ENCODE measurements at regions not wholly inside any gene's neighbourhood (a gene's known extent, or its start where the extent isn't known, plus 50 kb on each side); places are given as distances from the start of the nearest gene placed in this dataset.
A peak's percentile ranks its signal among the peaks of the same experiment; 100 is the strongest.

DNA sequence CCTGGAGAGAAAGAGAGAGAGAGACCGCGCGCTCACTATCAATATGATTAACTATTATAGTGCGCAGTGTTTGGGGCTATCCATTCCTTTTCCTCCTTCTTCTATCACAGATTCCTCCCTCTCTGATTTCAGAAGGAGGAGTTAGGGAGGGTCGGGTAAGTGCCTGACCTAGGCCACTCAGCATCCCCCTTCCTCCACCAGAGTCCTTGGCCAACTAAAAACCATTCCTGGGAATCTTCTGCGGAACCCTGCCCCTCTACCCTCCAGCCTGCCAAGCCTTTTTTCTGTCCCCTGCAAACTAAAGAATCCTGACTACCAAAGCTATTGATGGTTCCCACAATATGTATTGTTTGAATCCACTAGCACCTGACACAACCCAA is 256.2 kb upstream of the NFE2L3 start:
- WGBS (ENCODE audit: insufficient coverage): 100% methylated on average over 1 of the region's 6 CpGs
- Mint-ChIP-seq H3K27me3 (peaks cover 3 to 4% of the 10 kb centered on the region in 2 donors), H3K27ac (no peak overlapping the region), H3K36me3 (no peaks in the 10 kb centered on the region), H3K9me3 (no peaks in the 10 kb centered on the region), H3K4me1 (peaks cover 23 to 27% (median 24%) of the 10 kb centered on the region in 3 donors), H3K4me3 (peak overlapping the region; percentile 17 to 93 (median 46))
- POLR2A ChIA-PET: interaction anchor here in 1 of 2 donors (0.6 kb wide), 1 partner anchor 271 kb away, joined by 3 read pairs; no protein-coding TSS in a partner anchor
- peaks cover 0 to 22% of the 10 kb centered on the region in 2 experiments for H3K4me1 ChIP-seq (ENCODE audit: control insufficient read depth in 1 of 2, extremely low read depth in 1 of 2, insufficient read depth in 2 of 2, low read length in 2 of 2)
- no peaks in the 10 kb centered on the region for H3K36me3 ChIP-seq (ENCODE audit: control insufficient read depth in 2 of 2, extremely low read depth in 1 of 2, insufficient read depth in 1 of 2, low read length in 1 of 2)
- DNase-seq (no peak), ATAC-seq (replicated peaks in 1 of 4) (no peak)
- H3K27ac ChIP-seq (ENCODE audit: low read length): no peak overlapping the region
- no peaks in the 10 kb centered on the region for H3K9me3 ChIP-seq
- H3K4me3 ChIP-seq (ENCODE audit: control insufficient read depth in 1 of 2, extremely low read depth in 1 of 2, low read length in 1 of 2): peak overlapping the region in 1 of 2 donors; percentile 39
- peaks cover 0 to 15% of the 10 kb centered on the region in 2 experiments for H3K27me3 ChIP-seq (replicated peaks in 1 of 2; ENCODE audit: control insufficient read depth in 2 of 2, extremely low read depth in 1 of 2, insufficient read depth in 2 of 2, low read length in 1 of 2)
- CTCF ChIA-PET: interaction anchor here (0.5 to 4.6 kb wide), 17 partner anchors 51 to 1265 kb away, joined by 3 to 86 read pairs (median 4); partner anchors contain the start of gene NFE2L3 (in 1 of the 2)

DNA sequence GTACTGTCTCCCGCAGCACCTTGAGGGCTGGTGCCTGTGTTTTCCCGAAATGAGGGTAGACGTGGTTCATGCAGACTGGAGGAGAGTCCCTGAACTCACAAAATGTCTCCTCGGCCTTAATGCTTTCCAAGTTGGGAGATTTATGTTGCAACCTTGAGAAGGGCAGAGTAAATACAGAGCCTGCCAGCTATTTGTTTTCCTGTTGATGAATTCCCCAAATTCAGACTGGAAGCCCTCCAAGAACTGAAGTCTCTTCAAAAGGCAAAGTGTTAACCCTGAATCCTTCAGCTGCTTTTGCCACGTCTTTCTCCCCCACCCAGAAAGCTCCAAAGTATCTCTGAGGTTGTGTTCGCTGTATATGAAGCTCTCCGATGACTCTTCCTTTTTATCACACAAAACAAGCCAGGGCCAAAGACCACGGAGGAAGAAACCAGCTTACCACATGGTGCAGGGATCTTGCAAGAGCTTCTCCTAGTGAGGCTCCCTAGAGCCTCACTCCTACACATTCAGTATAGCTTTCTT is 254.7 kb upstream of the NFE2L3 start:
- Histone ChIP-seq H3K4me1 (ENCODE audit: control insufficient read depth in 1 of 2, extremely low read depth in 1 of 2, insufficient read depth in 2 of 2, low read length in 2 of 2) (peaks cover 0 to 22% of the 10 kb centered on the region in 2 experiments), H3K4me3 (ENCODE audit: control insufficient read depth in 1 of 2, extremely low read depth in 1 of 2, low read length in 1 of 2) (no peak overlapping the region), H3K9me3 (no peaks in the 10 kb centered on the region), H3K27ac (ENCODE audit: low read length) (no peak overlapping the region), H3K27me3 (replicated peaks in 1 of 2; ENCODE audit: control insufficient read depth in 2 of 2, extremely low read depth in 1 of 2, insufficient read depth in 2 of 2, low read length in 1 of 2) (peaks cover 0 to 7% of the 10 kb centered on the region in 2 experiments), H3K36me3 (ENCODE audit: control insufficient read depth in 2 of 2, extremely low read depth in 1 of 2, insufficient read depth in 1 of 2, low read length in 1 of 2) (no peaks in the 10 kb centered on the region)
- ATAC-seq (replicated peaks in 1 of 4): no peak
- no peak overlapping the region for H3K27ac Mint-ChIP-seq
- H3K27me3 Mint-ChIP-seq: peaks cover 2 to 3% of the 10 kb centered on the region in 2 donors
- H3K9me3 Mint-ChIP-seq: no peaks in the 10 kb centered on the region
- 90% methylated on average over 5 of the region's 8 CpGs for WGBS (ENCODE audit: insufficient coverage)
- no peak for DNase-seq
- ChIA-PET POLR2A (no interaction called here), CTCF (interaction anchor here (0.5 to 2.2 kb wide), 14 partner anchors 9 to 473 kb away, joined by 3 to 17 read pairs (median 4); partner anchors contain the start of gene NFE2L3 (in 1 of the 2))
- peaks cover 23 to 27% (median 24%) of the 10 kb centered on the region in 3 donors for H3K4me1 Mint-ChIP-seq
- H3K4me3 Mint-ChIP-seq: no peak overlapping the region
- no peaks in the 10 kb centered on the region for H3K36me3 Mint-ChIP-seq

DNA sequence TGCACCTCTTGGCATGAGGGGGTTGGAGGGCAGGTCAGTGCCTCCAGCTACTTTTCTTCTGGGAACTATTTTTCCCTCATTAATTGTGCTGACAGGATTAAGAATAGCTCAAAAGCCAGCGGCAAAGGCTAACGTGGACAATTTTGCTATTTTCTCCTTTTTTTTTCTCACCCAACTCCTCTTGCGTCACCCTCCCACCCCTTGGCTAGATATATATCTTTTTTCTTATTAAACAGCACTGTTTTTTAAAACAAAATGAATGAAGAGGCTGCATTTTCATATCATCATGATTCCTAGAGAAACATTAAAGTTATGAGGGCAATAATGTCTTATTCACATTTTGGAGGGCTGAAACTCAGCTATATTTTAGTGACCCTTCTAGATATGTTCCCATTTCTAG is 251.8 kb upstream of the NFE2L3 start:
- H3K4me1 ChIP-seq (ENCODE audit: control insufficient read depth in 1 of 2, extremely low read depth in 1 of 2, insufficient read depth in 2 of 2, low read length in 2 of 2): peaks cover 0 to 6% of the 10 kb centered on the region in 2 experiments

DNA sequence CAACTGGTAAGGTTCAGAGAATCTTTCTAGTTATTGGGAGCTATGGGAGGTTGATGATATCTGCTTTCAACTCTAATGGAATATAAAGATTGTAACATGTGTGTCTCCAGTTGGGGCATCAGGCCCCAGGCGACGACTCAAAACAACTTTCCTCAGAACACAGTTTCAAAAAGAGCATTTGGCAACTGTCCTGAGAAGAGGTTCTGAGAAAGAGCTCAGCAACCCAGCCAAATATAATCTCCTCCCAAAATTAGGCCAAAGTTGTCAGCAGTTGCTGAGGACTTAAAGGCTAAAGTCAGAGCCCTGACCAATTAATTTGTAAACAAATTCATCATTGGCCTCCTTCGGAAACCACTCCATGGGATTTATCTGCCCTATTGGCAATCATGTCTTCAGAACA is 251.1 kb upstream of the NFE2L3 start:
- no peak for DNase-seq
- Histone ChIP-seq H3K27me3 (replicated peaks in 1 of 2; ENCODE audit: control insufficient read depth in 2 of 2, extremely low read depth in 1 of 2, insufficient read depth in 2 of 2, low read length in 1 of 2) (no peaks in the 10 kb centered on the region), H3K27ac (ENCODE audit: low read length) (no peak overlapping the region), H3K9me3 (no peaks in the 10 kb centered on the region), H3K4me1 (ENCODE audit: control insufficient read depth in 1 of 2, extremely low read depth in 1 of 2, insufficient read depth in 2 of 2, low read length in 2 of 2) (no peaks in the 10 kb centered on the region), H3K4me3 (ENCODE audit: control insufficient read depth in 1 of 2, extremely low read depth in 1 of 2, low read length in 1 of 2) (no peak overlapping the region), H3K36me3 (ENCODE audit: control insufficient read depth in 2 of 2, extremely low read depth in 1 of 2, insufficient read depth in 1 of 2, low read length in 1 of 2) (no peaks in the 10 kb centered on the region)
- H3K27ac Mint-ChIP-seq: no peak overlapping the region
- H3K36me3 Mint-ChIP-seq: no peaks in the 10 kb centered on the region
- POLR2A ChIA-PET: no interaction called here
- CTCF ChIA-PET: interaction anchor here (0.5 to 1.1 kb wide), 3 partner anchors 8 to 728 kb away, joined by 3 to 5 read pairs (median 4); no protein-coding TSS in a partner anchor
- H3K27me3 Mint-ChIP-seq: peaks cover 3% of the 10 kb centered on the region in 2 donors
- H3K4me1 Mint-ChIP-seq: peaks cover 0 to 1% (median 0%) of the 10 kb centered on the region in 3 donors
- H3K4me3 Mint-ChIP-seq: no peak overlapping the region
- ATAC-seq (replicated peaks in 1 of 4): no peak
- no peaks in the 10 kb centered on the region for H3K9me3 Mint-ChIP-seq
- WGBS (ENCODE audit: insufficient coverage): no CpG with 5 or more reads among the region's 3 CpGs

More for the DNA sequence above, 251.8 kb upstream of the NFE2L3 start:
- POLR2A ChIA-PET: no interaction called here
- no peak overlapping the region for H3K4me3 ChIP-seq (ENCODE audit: control insufficient read depth in 1 of 2, extremely low read depth in 1 of 2, low read length in 1 of 2)
- Mint-ChIP-seq H3K4me1 (peaks cover under 1 to 4% (median 2%) of the 10 kb centered on the region in 3 donors), H3K4me3 (no peak overlapping the region), H3K27me3 (peaks cover 0 to 3% of the 10 kb centered on the region in 2 donors), H3K36me3 (no peaks in the 10 kb centered on the region), H3K27ac (no peak overlapping the region), H3K9me3 (no peaks in the 10 kb centered on the region)
- no peaks in the 10 kb centered on the region for H3K9me3 ChIP-seq
- H3K27ac ChIP-seq (ENCODE audit: low read length): no peak overlapping the region
- ATAC-seq (replicated peaks in 1 of 4) (no peak), DNase-seq (no peak)
- no CpG with 5 or more reads among the region's 3 CpGs for WGBS (ENCODE audit: insufficient coverage)
- peaks cover 0 to 3% of the 10 kb centered on the region in 2 experiments for H3K27me3 ChIP-seq (replicated peaks in 1 of 2; ENCODE audit: control insufficient read depth in 2 of 2, extremely low read depth in 1 of 2, insufficient read depth in 2 of 2, low read length in 1 of 2)
- CTCF ChIA-PET: interaction anchor here in 1 of 2 donors (0.8 kb wide), 1 partner anchor 20 kb away, joined by 3 read pairs; no protein-coding TSS in a partner anchor
- no peaks in the 10 kb centered on the region for H3K36me3 ChIP-seq (ENCODE audit: control insufficient read depth in 2 of 2, extremely low read depth in 1 of 2, insufficient read depth in 1 of 2, low read length in 1 of 2)

DNA sequence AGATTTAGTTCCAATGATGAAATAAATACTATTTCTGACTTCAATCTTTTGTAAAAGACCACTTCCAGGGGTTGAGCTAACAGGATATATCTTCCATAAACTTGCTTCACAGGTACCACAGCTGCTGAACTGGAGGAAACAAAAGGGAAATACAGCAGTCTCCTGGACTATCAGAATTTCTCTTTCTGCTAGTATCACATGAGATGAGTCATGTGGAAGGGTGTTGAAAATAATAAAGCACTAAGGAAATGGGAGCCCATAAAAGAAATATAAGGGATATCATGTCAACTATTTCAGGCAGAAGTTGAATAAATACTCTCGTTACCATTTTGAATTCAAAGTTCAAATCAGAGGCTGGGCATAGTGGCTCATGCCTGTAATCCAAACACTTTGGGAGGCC is 250.3 kb upstream of the NFE2L3 start:
- no peak overlapping the region for H3K4me3 Mint-ChIP-seq
- POLR2A ChIA-PET: no interaction called here
- H3K9me3 Mint-ChIP-seq: no peaks in the 10 kb centered on the region

DNA sequence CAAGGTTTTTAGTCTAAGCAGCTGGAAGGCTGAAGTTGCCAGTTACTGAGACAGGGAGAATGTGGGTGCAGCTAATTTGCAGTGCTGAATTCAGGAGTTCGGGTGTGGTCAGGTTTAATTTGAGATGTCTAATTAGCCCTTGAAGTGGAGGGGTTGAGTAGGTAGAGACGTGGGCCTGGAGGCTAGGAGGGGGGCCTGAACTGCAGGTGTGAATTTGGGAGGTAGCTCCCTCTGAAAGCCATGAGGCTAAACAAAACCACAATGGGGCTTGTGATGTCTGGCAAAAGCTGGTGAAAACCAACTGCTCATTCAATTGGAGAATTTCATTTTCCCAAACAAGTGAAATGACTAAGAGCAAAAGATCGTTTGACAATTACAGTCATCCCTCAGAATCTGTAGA is 246.0 kb upstream of the NFE2L3 start:
- Histone ChIP-seq H3K27me3 (replicated peaks in 1 of 2; ENCODE audit: control insufficient read depth in 2 of 2, extremely low read depth in 1 of 2, insufficient read depth in 2 of 2, low read length in 1 of 2) (no peaks in the 10 kb centered on the region), H3K4me1 (ENCODE audit: control insufficient read depth in 1 of 2, extremely low read depth in 1 of 2, insufficient read depth in 2 of 2, low read length in 2 of 2) (no peaks in the 10 kb centered on the region), H3K27ac (ENCODE audit: low read length) (no peak overlapping the region), H3K36me3 (ENCODE audit: control insufficient read depth in 2 of 2, extremely low read depth in 1 of 2, insufficient read depth in 1 of 2, low read length in 1 of 2) (no peaks in the 10 kb centered on the region), H3K9me3 (no peaks in the 10 kb centered on the region), H3K4me3 (ENCODE audit: control insufficient read depth in 1 of 2, extremely low read depth in 1 of 2, low read length in 1 of 2) (no peak overlapping the region)
- Mint-ChIP-seq H3K27me3 (peaks cover 0 to 10% of the 10 kb centered on the region in 2 donors), H3K27ac (no peak overlapping the region), H3K4me1 (no peaks in the 10 kb centered on the region), H3K9me3 (no peaks in the 10 kb centered on the region), H3K36me3 (no peaks in the 10 kb centered on the region), H3K4me3 (no peak overlapping the region)
- DNase-seq: no peak
- ChIA-PET CTCF (interaction anchor here (0.7 to 1.4 kb wide), 3 partner anchors 9 to 13 kb away, joined by 3 to 4 read pairs (median 4); no protein-coding TSS in a partner anchor), POLR2A (no interaction called here)
- no peak for ATAC-seq (replicated peaks in 1 of 4)
- WGBS (ENCODE audit: insufficient coverage): 32% methylated on average over 2 of the region's 3 CpGs

More for the DNA sequence above, 250.3 kb upstream of the NFE2L3 start:
- H3K27ac Mint-ChIP-seq: no peak overlapping the region
- CTCF ChIA-PET: interaction anchor here in 1 of 2 donors (1.1 kb wide), 1 partner anchor 9 kb away, joined by 5 read pairs; no protein-coding TSS in a partner anchor
- H3K36me3 Mint-ChIP-seq: no peaks in the 10 kb centered on the region
- ATAC-seq (replicated peaks in 1 of 4) (no peak), DNase-seq (no peak)
- H3K9me3 ChIP-seq: no peaks in the 10 kb centered on the region
- H3K4me3 ChIP-seq (ENCODE audit: control insufficient read depth in 1 of 2, extremely low read depth in 1 of 2, low read length in 1 of 2): no peak overlapping the region
- H3K27ac ChIP-seq (ENCODE audit: low read length): no peak overlapping the region
- peaks cover 3 to 4% of the 10 kb centered on the region in 2 donors for H3K27me3 Mint-ChIP-seq
- H3K36me3 ChIP-seq (ENCODE audit: control insufficient read depth in 2 of 2, extremely low read depth in 1 of 2, insufficient read depth in 1 of 2, low read length in 1 of 2): no peaks in the 10 kb centered on the region
- no peaks in the 10 kb centered on the region for H3K4me1 ChIP-seq (ENCODE audit: control insufficient read depth in 1 of 2, extremely low read depth in 1 of 2, insufficient read depth in 2 of 2, low read length in 2 of 2)
- H3K4me1 Mint-ChIP-seq: no peaks in the 10 kb centered on the region
- WGBS (ENCODE audit: insufficient coverage): no CpG with 5 or more reads among the region's 1 CpG
- no peaks in the 10 kb centered on the region for H3K27me3 ChIP-seq (replicated peaks in 1 of 2; ENCODE audit: control insufficient read depth in 2 of 2, extremely low read depth in 1 of 2, insufficient read depth in 2 of 2, low read length in 1 of 2)
